ENCODE measurements at regions not wholly inside any gene's neighbourhood (a gene's known extent, or its start where the extent isn't known, plus 50 kb on each side); places are given as distances from the start of the nearest gene placed in this dataset.

DNA sequence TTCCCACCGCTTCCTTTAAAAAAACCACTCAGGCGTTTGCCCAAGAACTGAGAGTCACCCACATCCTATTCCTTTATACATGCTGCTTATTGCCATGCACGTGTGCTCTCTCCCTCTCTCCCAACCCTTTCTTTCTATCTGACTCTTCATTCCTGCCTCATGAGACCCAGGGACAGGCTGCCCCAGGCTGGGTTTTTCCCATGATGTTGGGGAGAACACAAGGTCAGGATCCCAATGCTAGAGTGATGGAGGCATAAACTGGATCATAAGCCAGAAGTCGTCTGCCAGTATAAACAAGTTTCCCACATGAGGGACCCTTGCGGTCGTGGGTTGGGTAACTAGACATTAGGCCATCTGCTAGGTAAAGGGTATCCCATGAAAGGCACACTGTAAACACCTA, 64.9 kb downstream of the CD2 start:
- no peaks in the 10 kb centered on the region for H3K9me3 ChIP-seq (ENCODE audit: low read depth, low read length)
- no peak overlapping the region for H3K27ac ChIP-seq
- no peak overlapping the region for H3K9ac ChIP-seq (ENCODE audit: insufficient read length)
- no peak overlapping the region for H3K4me3 ChIP-seq
- no peak for DNase-seq (ENCODE audit: low read depth, low spot score)
- no peaks in the 10 kb centered on the region for H3K36me3 ChIP-seq (ENCODE audit: insufficient read depth, low read length)
- TF ChIP-seq POLR2AphosphoS5 (IDR thresholded peaks at IDR 0.05; ENCODE audit: borderline replicate concordance, low read depth, low read length) (no peak), FOXP2 (optimal IDR thresholded peaks at IDR 0.05; ENCODE audit: control extremely low read depth, extremely low read length, insufficient read depth) (no peak), EZH2 (IDR thresholded peaks at IDR 0.05) (no peak)

DNA sequence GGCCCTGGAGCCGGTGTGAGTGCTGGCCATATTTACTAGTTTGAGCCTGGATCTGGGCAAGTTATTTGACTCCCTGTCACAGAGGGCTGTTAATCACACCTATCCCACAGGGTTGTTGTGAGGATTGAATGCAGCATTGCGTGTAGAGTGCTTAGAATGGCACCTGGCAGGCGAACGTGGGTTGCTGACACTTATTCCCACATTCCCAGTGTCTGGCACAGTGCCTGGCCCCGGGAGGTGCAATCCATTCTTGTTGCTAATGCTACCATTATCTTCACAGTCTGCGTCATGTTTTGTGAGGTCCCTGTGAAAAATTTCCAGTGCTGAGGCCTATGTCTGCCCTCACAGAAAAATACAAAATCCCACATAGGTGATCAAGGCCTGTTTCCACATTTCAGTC, 66.1 kb downstream of the CD2 start:
- DNase-seq (ENCODE audit: low read depth, low spot score), result no peak

DNA sequence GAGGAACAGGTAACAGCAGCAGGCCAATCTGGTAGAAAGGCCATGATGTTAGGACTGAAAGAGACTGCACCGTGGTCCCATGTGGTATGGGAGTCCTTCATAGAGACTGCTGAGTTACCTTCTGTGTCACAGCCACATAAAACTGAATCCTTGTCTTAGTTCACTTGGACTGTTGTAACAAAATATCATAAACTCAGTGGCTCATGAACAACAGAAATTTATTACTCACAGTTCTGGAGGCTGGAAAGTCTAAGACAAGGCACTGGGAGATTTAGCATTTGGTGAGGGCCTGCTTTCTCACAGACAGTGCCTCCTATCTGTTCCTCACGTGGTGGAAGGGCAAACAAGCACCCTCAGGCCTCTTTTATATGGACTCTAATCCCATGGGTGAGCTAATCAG, 67.5 kb downstream of the CD2 start:
- no peak for DNase-seq (ENCODE audit: low read depth, low spot score)
- Histone ChIP-seq H3K36me3 (ENCODE audit: insufficient read depth, low read length) (no peaks in the 10 kb centered on the region), H3K9me3 (ENCODE audit: low read depth, low read length) (no peaks in the 10 kb centered on the region), H3K27ac (no peak overlapping the region), H3K4me3 (no peak overlapping the region), H3K9ac (ENCODE audit: insufficient read length) (no peak overlapping the region)
- TF ChIP-seq POLR2AphosphoS5 (IDR thresholded peaks at IDR 0.05; ENCODE audit: borderline replicate concordance, low read depth, low read length) (no peak), FOXP2 (optimal IDR thresholded peaks at IDR 0.05; ENCODE audit: control extremely low read depth, extremely low read length, insufficient read depth) (no peak), EZH2 (IDR thresholded peaks at IDR 0.05) (no peak)

More for the DNA sequence above, 66.1 kb downstream of the CD2 start:
- no peak overlapping the region for H3K9ac ChIP-seq (ENCODE audit: insufficient read length)
- no peak overlapping the region for H3K4me3 ChIP-seq
- no peaks in the 10 kb centered on the region for H3K36me3 ChIP-seq (ENCODE audit: insufficient read depth, low read length)
- TF ChIP-seq POLR2AphosphoS5 (IDR thresholded peaks at IDR 0.05; ENCODE audit: borderline replicate concordance, low read depth, low read length), result no peak
- TF ChIP-seq FOXP2 (optimal IDR thresholded peaks at IDR 0.05; ENCODE audit: control extremely low read depth, extremely low read length, insufficient read depth), result no peak
- TF ChIP-seq EZH2 (IDR thresholded peaks at IDR 0.05), result no peak
- H3K27ac ChIP-seq, result no peak overlapping the region
- no peaks in the 10 kb centered on the region for H3K9me3 ChIP-seq (ENCODE audit: low read depth, low read length)

GRCh38 chr1:116824631-116825206, 70.5 kb downstream of the CD2 start:
- no peak overlapping the region for H3K9ac ChIP-seq (ENCODE audit: insufficient read length)
- H3K4me3 ChIP-seq, result no peak overlapping the region
- no peaks in the 10 kb centered on the region for H3K9me3 ChIP-seq (ENCODE audit: low read depth, low read length)
- no peak overlapping the region for H3K27ac ChIP-seq
- DNase-seq (ENCODE audit: low read depth, low spot score), result no peak
- no peaks in the 10 kb centered on the region for H3K36me3 ChIP-seq (ENCODE audit: insufficient read depth, low read length)
- TF ChIP-seq EZH2 (IDR thresholded peaks at IDR 0.05) (no peak), FOXP2 (optimal IDR thresholded peaks at IDR 0.05; ENCODE audit: control extremely low read depth, extremely low read length, insufficient read depth) (no peak), POLR2AphosphoS5 (IDR thresholded peaks at IDR 0.05; ENCODE audit: borderline replicate concordance, low read depth, low read length) (no peak)

GRCh38 chr1:116825207-116825719, 71.0 kb downstream of the CD2 start:
- Histone ChIP-seq H3K9me3 (ENCODE audit: low read depth, low read length) (no peaks in the 10 kb centered on the region), H3K9ac (ENCODE audit: insufficient read length) (no peak overlapping the region), H3K27ac (no peak overlapping the region), H3K36me3 (ENCODE audit: insufficient read depth, low read length) (no peaks in the 10 kb centered on the region), H3K4me3 (no peak overlapping the region)
- no peak for DNase-seq (ENCODE audit: low read depth, low spot score)
- TF ChIP-seq POLR2AphosphoS5 (IDR thresholded peaks at IDR 0.05; ENCODE audit: borderline replicate concordance, low read depth, low read length) (no peak), EZH2 (IDR thresholded peaks at IDR 0.05) (no peak), FOXP2 (optimal IDR thresholded peaks at IDR 0.05; ENCODE audit: control extremely low read depth, extremely low read length, insufficient read depth) (no peak)

GRCh38 chr1:116825720-116826438, 71.6 kb downstream of the CD2 start:
- Histone ChIP-seq H3K4me3 (no peak overlapping the region), H3K36me3 (ENCODE audit: insufficient read depth, low read length) (no peaks in the 10 kb centered on the region), H3K9me3 (ENCODE audit: low read depth, low read length) (no peaks in the 10 kb centered on the region), H3K9ac (ENCODE audit: insufficient read length) (no peak overlapping the region), H3K27ac (no peak overlapping the region)
- DNase-seq (ENCODE audit: low read depth, low spot score), result no peak
- TF ChIP-seq FOXP2 (optimal IDR thresholded peaks at IDR 0.05; ENCODE audit: control extremely low read depth, extremely low read length, insufficient read depth) (no peak), EZH2 (IDR thresholded peaks at IDR 0.05) (no peak), POLR2AphosphoS5 (IDR thresholded peaks at IDR 0.05; ENCODE audit: borderline replicate concordance, low read depth, low read length) (no peak)

GRCh38 chr1:116826818-116827606, 72.8 kb downstream of the CD2 start:
- Histone ChIP-seq H3K27ac (no peak overlapping the region), H3K36me3 (ENCODE audit: insufficient read depth, low read length) (no peaks in the 10 kb centered on the region), H3K4me3 (no peak overlapping the region), H3K9ac (ENCODE audit: insufficient read length) (no peak overlapping the region), H3K9me3 (ENCODE audit: low read depth, low read length) (no peaks in the 10 kb centered on the region)
- no peak for DNase-seq (ENCODE audit: low read depth, low spot score)
- TF ChIP-seq EZH2 (IDR thresholded peaks at IDR 0.05), result no peak
- TF ChIP-seq FOXP2 (optimal IDR thresholded peaks at IDR 0.05; ENCODE audit: control extremely low read depth, extremely low read length, insufficient read depth), result no peak

- H3K9ac ChIP-seq (ENCODE audit: insufficient read length), result no peak overlapping the region
- no peak for DNase-seq (ENCODE audit: low read depth, low spot score)
- no peaks in the 10 kb centered on the region for H3K36me3 ChIP-seq (ENCODE audit: insufficient read depth, low read length)
- TF ChIP-seq EZH2 (IDR thresholded peaks at IDR 0.05), result no peak
- no peak for TF ChIP-seq POLR2AphosphoS5 (IDR thresholded peaks at IDR 0.05; ENCODE audit: borderline replicate concordance, low read depth, low read length)
- no peak for TF ChIP-seq FOXP2 (optimal IDR thresholded peaks at IDR 0.05; ENCODE audit: control extremely low read depth, extremely low read length, insufficient read depth)
- no peak overlapping the region for H3K27ac ChIP-seq
- no peaks in the 10 kb centered on the region for H3K9me3 ChIP-seq (ENCODE audit: low read depth, low read length)
- no peak overlapping the region for H3K4me3 ChIP-seq
These were observed 73.4 kb downstream of the CD2 start for GRCh38 chr1:116827607-116828105.
